ENCODE measurements at regions not wholly inside any gene's neighbourhood (a gene's known extent, or its start where the extent isn't known, plus 50 kb on each side); places are given as distances from the start of the nearest gene placed in this dataset.

DNA sequence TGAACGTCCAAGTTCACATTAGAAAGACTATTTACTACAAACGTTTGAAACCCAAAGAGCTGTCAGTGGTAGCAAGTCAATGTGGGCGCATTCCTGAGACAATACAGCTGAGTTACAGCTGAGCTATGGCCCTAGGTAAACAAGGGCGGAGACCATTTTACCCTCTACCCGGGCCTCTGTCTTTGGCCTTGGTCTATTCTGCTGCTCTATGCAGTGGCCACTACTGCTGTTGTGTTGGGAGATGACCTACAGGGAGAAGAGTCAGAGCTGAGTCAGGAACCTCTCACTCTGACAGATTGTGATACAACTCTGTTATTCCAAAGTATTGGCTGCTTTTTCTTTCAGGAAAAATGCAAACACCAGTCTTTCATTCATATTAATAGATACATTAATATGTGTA, 700.6 kb downstream of the SEMA5A start:
- DNase-seq (ENCODE audit: low spot score in 2 of 2): no peak
- Histone ChIP-seq H3K4me3 (no peak overlapping the region), H3K27me3 (no peaks in the 10 kb centered on the region), H3K36me3 (no peaks in the 10 kb centered on the region), H3K9me3 (no peaks in the 10 kb centered on the region), H3K27ac (no peak overlapping the region), H3K4me1 (peaks cover 3% of the 10 kb centered on the region)
- no peak for TF ChIP-seq POLR2AphosphoS5 (IDR thresholded peaks at IDR 0.05)
- TF ChIP-seq POLR2A (IDR thresholded peaks at IDR 0.05): no peak
- 83% methylated on average over 5 of the region's 5 CpGs for WGBS

DNA sequence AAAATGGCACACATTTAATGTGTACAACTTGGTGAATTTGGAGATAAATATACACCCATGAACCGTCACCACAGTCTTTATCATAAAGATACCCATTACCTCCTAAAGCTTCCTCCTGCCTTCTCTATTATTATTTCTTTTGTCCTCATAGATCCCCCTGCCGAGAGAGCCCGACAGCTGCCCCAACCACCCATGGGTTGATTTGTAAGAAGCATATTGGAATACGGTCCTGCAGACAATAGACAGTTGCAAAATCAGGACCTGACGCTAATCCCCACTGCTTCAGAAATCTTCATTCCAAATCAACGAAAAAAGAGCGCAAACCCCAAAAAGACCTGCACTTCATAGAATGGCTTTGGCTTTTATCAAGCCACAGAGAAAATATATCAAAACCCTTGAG, 697.5 kb downstream of the SEMA5A start:
- no peak overlapping the region for H3K27ac ChIP-seq
- TF ChIP-seq, protein P1, sequence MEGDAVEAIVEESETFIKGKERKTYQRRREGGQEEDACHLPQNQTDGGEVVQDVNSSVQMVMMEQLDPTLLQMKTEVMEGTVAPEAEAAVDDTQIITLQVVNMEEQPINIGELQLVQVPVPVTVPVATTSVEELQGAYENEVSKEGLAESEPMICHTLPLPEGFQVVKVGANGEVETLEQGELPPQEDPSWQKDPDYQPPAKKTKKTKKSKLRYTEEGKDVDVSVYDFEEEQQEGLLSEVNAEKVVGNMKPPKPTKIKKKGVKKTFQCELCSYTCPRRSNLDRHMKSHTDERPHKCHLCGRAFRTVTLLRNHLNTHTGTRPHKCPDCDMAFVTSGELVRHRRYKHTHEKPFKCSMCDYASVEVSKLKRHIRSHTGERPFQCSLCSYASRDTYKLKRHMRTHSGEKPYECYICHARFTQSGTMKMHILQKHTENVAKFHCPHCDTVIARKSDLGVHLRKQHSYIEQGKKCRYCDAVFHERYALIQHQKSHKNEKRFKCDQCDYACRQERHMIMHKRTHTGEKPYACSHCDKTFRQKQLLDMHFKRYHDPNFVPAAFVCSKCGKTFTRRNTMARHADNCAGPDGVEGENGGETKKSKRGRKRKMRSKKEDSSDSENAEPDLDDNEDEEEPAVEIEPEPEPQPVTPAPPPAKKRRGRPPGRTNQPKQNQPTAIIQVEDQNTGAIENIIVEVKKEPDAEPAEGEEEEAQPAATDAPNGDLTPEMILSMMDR (IDR thresholded peaks at IDR 0.05): no peak
- H3K4me1 ChIP-seq: peaks cover 1% of the 10 kb centered on the region
- H3K9me3 ChIP-seq: no peaks in the 10 kb centered on the region
- no peak overlapping the region for H3K4me3 ChIP-seq
- WGBS: 89% methylated on average over 7 of the region's 7 CpGs
- no peaks in the 10 kb centered on the region for H3K27me3 ChIP-seq
- DNase-seq (ENCODE audit: low spot score in 2 of 2): no peak
- no peaks in the 10 kb centered on the region for H3K36me3 ChIP-seq

DNA sequence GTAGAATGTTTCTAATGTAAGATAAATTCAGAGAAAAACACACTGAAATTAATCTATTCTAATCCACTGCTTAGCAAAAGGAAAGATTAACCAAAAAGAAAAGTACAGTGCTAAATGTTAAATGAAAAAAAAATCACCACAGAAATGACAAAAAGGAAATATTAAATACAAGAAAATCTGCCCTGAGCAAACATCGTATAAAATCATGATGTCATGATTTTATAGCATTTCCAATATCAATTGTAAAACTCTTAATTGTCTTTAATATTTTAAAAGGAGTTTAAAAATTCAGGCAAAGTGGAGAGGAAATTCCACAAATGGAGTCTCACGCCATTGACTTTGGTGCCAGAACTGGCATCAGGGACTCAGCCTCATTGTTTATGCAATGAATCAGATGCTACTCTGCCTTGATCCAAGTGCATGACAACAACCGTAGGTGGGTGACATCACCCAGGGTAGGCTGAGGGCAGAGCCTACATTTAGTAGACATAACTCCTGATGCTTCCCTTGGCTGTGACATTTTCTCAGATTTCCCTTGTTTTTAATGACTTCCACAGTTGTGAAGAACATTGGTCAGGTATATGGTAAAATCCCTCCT, 696.8 kb downstream of the SEMA5A start:
- Histone ChIP-seq H3K4me1 (no peaks in the 10 kb centered on the region), H3K36me3 (no peaks in the 10 kb centered on the region), H3K4me3 (no peak overlapping the region), H3K9me3 (no peaks in the 10 kb centered on the region), H3K27ac (no peak overlapping the region), H3K27me3 (no peaks in the 10 kb centered on the region)
- 79% methylated on average over 3 of the region's 3 CpGs for WGBS
- DNase-seq (ENCODE audit: low spot score in 2 of 2): no peak
- no peak for TF ChIP-seq POLR2A (IDR thresholded peaks at IDR 0.05)
- TF ChIP-seq, protein P1 (IDR thresholded peaks at IDR 0.05): no peak
- no peak for TF ChIP-seq EP300 (IDR thresholded peaks at IDR 0.05)
- no peak for TF ChIP-seq POLR2AphosphoS5 (IDR thresholded peaks at IDR 0.05)

DNA sequence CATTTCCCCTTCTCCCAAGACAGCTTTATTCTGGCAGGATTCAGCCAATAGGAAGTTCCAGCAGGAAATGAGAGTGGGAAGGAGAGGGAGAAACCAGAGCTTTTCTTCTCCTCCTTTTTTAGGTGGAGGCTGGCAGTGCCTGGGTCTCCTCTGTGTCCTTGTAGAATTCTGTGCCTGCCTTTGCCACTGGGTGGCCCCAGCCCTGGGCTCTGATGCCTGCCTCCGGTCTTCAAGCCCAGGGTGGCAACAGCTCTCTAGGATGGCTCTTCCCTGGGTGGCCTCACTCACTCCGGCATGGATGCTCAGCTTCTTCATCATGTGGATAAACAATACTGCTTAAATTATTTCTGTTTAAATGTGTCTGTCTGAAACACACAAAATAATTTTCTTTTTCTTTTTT, 694.8 kb downstream of the SEMA5A start:
- DNase-seq (ENCODE audit: low spot score in 2 of 2): no peak
- no peaks in the 10 kb centered on the region for H3K27me3 ChIP-seq
- H3K9me3 ChIP-seq: no peaks in the 10 kb centered on the region
- H3K27ac ChIP-seq: no peak overlapping the region
- no peak overlapping the region for H3K4me3 ChIP-seq
- 90% methylated on average over 2 of the region's 2 CpGs for whole genome bisulfite sequencing
- no peaks in the 10 kb centered on the region for H3K36me3 ChIP-seq
- no peaks in the 10 kb centered on the region for H3K4me1 ChIP-seq
- TF ChIP-seq EP300 (IDR thresholded peaks at IDR 0.05): no peak
- TF ChIP-seq POLR2AphosphoS5 (IDR thresholded peaks at IDR 0.05): no peak
- no peak for TF ChIP-seq POLR2A (IDR thresholded peaks at IDR 0.05)
- TF ChIP-seq, protein P1 (IDR thresholded peaks at IDR 0.05): no peak

DNA sequence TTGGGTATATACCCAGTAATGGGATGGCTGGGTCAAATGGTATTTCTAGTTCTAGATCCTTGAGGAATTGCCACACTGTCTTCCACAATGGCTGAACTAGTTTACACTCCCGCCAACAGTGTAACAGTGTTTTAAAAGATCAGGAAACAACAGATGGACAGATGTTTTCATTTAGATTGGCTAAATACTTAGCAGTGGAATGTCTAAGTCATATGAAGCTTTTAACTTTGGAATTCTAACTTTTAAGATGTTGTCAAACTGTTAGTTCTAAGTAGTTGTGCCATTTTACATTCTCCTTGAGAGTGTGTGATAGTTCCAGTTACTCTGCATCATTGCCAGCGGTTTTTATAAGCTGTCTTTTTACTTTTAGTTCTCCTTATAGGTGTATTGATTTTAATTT, 688.8 kb downstream of the SEMA5A start:
- WGBS: 39% methylated on average over 2 of the region's 2 CpGs
- H3K9me3 ChIP-seq: no peaks in the 10 kb centered on the region
- no peaks in the 10 kb centered on the region for H3K27me3 ChIP-seq
- no peak for DNase-seq (ENCODE audit: low spot score in 2 of 2)
- H3K4me1 ChIP-seq: no peaks in the 10 kb centered on the region
- H3K4me3 ChIP-seq: no peak overlapping the region
- no peaks in the 10 kb centered on the region for H3K36me3 ChIP-seq
- H3K27ac ChIP-seq: no peak overlapping the region
- TF ChIP-seq, protein P1 (IDR thresholded peaks at IDR 0.05): no peak
- TF ChIP-seq POLR2AphosphoS5 (IDR thresholded peaks at IDR 0.05) (no peak), POLR2A (IDR thresholded peaks at IDR 0.05) (no peak), EP300 (IDR thresholded peaks at IDR 0.05) (no peak)

DNA sequence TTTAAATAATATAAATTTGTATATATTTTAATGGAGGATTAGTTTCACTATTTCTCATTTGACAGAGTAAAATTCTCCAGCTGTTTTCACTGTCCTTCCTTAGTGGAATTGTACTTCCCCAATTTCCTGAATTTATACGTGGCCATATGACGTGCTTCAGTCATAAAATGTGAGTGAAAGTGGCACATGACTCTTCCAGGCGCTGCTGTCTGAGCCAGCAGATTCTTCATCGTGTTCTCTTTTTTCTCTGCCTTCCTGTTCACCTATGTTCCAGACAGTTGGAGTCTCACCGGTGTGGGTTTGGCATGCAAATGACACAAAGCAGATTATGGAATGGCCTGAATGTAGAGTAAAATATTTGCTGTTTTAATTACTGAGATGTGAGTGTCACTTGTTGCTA, 684.1 kb downstream of the SEMA5A start:
- H3K27ac ChIP-seq: no peak overlapping the region
- no peak for DNase-seq (ENCODE audit: low spot score in 2 of 2)
- no peaks in the 10 kb centered on the region for H3K36me3 ChIP-seq
- no peaks in the 10 kb centered on the region for H3K27me3 ChIP-seq
- no peak overlapping the region for H3K4me3 ChIP-seq
- H3K4me1 ChIP-seq: no peaks in the 10 kb centered on the region
- 31% methylated on average over 5 of the region's 5 CpGs for WGBS
- H3K9me3 ChIP-seq: no peaks in the 10 kb centered on the region
- TF ChIP-seq POLR2A (IDR thresholded peaks at IDR 0.05) (no peak), EP300 (IDR thresholded peaks at IDR 0.05) (no peak), POLR2AphosphoS5 (IDR thresholded peaks at IDR 0.05) (no peak)
- TF ChIP-seq, protein P1 (IDR thresholded peaks at IDR 0.05): no peak
